ENCODE measurements at regions not wholly inside any gene's neighbourhood (a gene's known extent, or its start where the extent isn't known, plus 50 kb on each side); places are given as distances from the start of the nearest gene placed in this dataset.

DNA sequence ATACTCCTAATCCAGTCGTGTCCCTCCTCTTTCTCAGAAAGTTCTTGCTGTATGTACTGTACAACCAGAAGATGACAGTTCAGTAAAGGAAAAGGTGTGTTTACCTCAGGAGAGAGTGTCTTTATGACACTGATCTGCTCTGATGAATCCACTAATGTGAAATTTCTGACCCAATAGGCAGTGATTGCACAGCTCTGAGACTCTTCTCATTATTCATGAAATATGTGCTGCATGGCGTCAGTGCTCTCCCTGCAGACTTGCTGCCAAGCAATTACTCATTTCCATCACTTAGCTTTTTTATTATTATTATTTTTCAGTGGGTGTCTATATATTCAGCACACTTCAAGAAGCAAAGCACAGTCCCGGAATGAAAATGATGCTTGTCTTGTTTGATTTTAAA lies 389.0 kb downstream of the RASEF start:
- no peak overlapping the region for H3K4me3 ChIP-seq (replicated peaks in 1 of 3; ENCODE audit: low read depth in 2 of 3, low read length in 3 of 3)
- H3K9me3 ChIP-seq (replicated peaks in 1 of 2; ENCODE audit: control insufficient read depth in 1 of 2, insufficient read depth in 1 of 2, low read length in 2 of 2), result no peaks in the 10 kb centered on the region
- H3K4me2 ChIP-seq (replicated peaks; ENCODE audit: extremely low read depth, low read length, poor library complexity, severe bottlenecking), result no peak overlapping the region
- H3K4me1 ChIP-seq (ENCODE audit: control insufficient read depth in 1 of 2, insufficient read depth in 2 of 2, low read length in 2 of 2), result no peaks in the 10 kb centered on the region
- no peaks in the 10 kb centered on the region for H3K27me3 ChIP-seq (ENCODE audit: control insufficient read depth in 2 of 2, insufficient read depth in 2 of 2, low read length in 2 of 2)
- H3K9me3 Mint-ChIP-seq, result peaks cover 0 to 2% (median 0%) of the 10 kb centered on the region in 7 donors
- no peak overlapping the region for H3K4me3 Mint-ChIP-seq
- H3K27me3 Mint-ChIP-seq (ENCODE audit: low read depth in 3 of 3), result peaks cover 0 to 3% (median 0%) of the 10 kb centered on the region in 3 donors
- no peak for TF ChIP-seq CTCF (IDR thresholded peaks at IDR 0.05)
- no peaks in the 10 kb centered on the region for H3K4me1 Mint-ChIP-seq
- H2AFZ ChIP-seq (ENCODE audit: insufficient read depth, low read depth, low read length, poor library complexity, severe bottlenecking), result no peak overlapping the region
- H3K36me3 ChIP-seq (replicated peaks in 1 of 2; ENCODE audit: control insufficient read depth in 1 of 2, insufficient read depth in 2 of 2, low read length in 2 of 2), result no peaks in the 10 kb centered on the region
- no peaks in the 10 kb centered on the region for H3K36me3 Mint-ChIP-seq
- no peaks in the 10 kb centered on the region for H3K79me2 ChIP-seq (ENCODE audit: insufficient read depth, low read length)
- intact Hi-C loops (cut with micrococcal nuclease), result no loop called here
- H3K27ac Mint-ChIP-seq, result no peak overlapping the region
- no peak for DNase-seq
- WGBS (ENCODE audit: insufficient coverage), result no CpG with 5 or more reads among the region's 3 CpGs
- H3K9ac ChIP-seq (ENCODE audit: insufficient read depth, low read length, poor library complexity, severe bottlenecking), result no peak overlapping the region
- no peaks in the 10 kb centered on the region for H4K20me1 ChIP-seq (ENCODE audit: insufficient read depth, low read length)
- H3K27ac ChIP-seq (ENCODE audit: low read depth in 1 of 2, low read length in 2 of 2), result no peak overlapping the region

DNA sequence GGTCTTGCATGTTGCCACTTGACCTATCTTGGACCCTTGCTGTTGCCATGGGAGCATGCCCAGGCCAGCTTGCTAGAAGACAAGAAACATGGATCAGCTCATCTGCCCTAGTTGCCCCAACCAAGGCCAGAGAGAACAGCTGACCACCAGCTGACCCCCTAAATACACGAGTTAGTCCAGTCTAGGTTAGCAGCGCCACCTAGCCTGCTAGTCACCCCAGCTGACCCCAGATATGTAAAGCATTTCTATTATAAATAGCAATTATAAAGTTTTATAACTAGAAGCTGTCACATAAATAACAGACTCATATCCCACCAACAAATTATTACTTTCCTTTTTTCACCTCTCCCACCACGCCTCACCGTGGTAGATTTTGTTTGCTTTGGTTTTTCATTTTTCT lies 387.8 kb downstream of the RASEF start:
- Histone ChIP-seq H4K20me1 (ENCODE audit: insufficient read depth, low read length) (no peaks in the 10 kb centered on the region), H3K4me2 (replicated peaks; ENCODE audit: extremely low read depth, low read length, poor library complexity, severe bottlenecking) (no peak overlapping the region), H3K79me2 (ENCODE audit: insufficient read depth, low read length) (no peaks in the 10 kb centered on the region), H3K9ac (ENCODE audit: insufficient read depth, low read length, poor library complexity, severe bottlenecking) (no peak overlapping the region), H2AFZ (ENCODE audit: insufficient read depth, low read depth, low read length, poor library complexity, severe bottlenecking) (no peak overlapping the region), H3K9me3 (replicated peaks in 1 of 2; ENCODE audit: control insufficient read depth in 1 of 2, insufficient read depth in 1 of 2, low read length in 2 of 2) (no peaks in the 10 kb centered on the region), H3K4me1 (ENCODE audit: control insufficient read depth in 1 of 2, insufficient read depth in 2 of 2, low read length in 2 of 2) (no peaks in the 10 kb centered on the region), H3K36me3 (replicated peaks in 1 of 2; ENCODE audit: control insufficient read depth in 1 of 2, insufficient read depth in 2 of 2, low read length in 2 of 2) (no peaks in the 10 kb centered on the region), H3K27ac (ENCODE audit: low read depth in 1 of 2, low read length in 2 of 2) (no peak overlapping the region), H3K4me3 (replicated peaks in 1 of 3; ENCODE audit: low read depth in 2 of 3, low read length in 3 of 3) (no peak overlapping the region), H3K27me3 (ENCODE audit: control insufficient read depth in 2 of 2, insufficient read depth in 2 of 2, low read length in 2 of 2) (no peaks in the 10 kb centered on the region)
- TF ChIP-seq CTCF (IDR thresholded peaks at IDR 0.05), result no peak
- Mint-ChIP-seq H3K9me3 (no peaks in the 10 kb centered on the region), H3K4me3 (no peak overlapping the region), H3K27me3 (ENCODE audit: low read depth in 3 of 3) (no peaks in the 10 kb centered on the region), H3K27ac (no peak overlapping the region), H3K36me3 (no peaks in the 10 kb centered on the region), H3K4me1 (no peaks in the 10 kb centered on the region)
- no peak for DNase-seq
- no CpG with 5 or more reads among the region's 4 CpGs for WGBS (ENCODE audit: insufficient coverage)
- intact Hi-C loops (cut with micrococcal nuclease), result no loop called here

Data from CD14-positive monocyte (primary cell).